H1 (cell line): ENCODE measurements at regions not wholly inside any gene's neighbourhood (a gene's known extent, or its start where the extent isn't known, plus 50 kb on each side); places are given as distances from the start of the nearest gene placed in this dataset.

Experiments used
- CTCF ChIA-PET: fragments of 300-600 bp; sonication (Branson Sonifier 250); formaldehyde crosslinking; loops from one replicate; lab custom pipeline; 2021; ENCODE audit not compliant: partially characterized antibody; lab: Charles Lee
- POLR2A ChIA-PET: fragments of 300-600 bp; sonication (Branson Sonifier 250); formaldehyde crosslinking; loops from one replicate; lab custom pipeline; 2021; ENCODE audit warnings: inconsistent platforms; ENCODE audit not compliant: partially characterized antibody; lab: Charles Lee
- DNase-seq, 2 experiments: peaks; one replicate each; pipeline versions ENCODE4 v3.0.0 to v3.0.0-alpha.2; 2010 to 2022; ENCODE audit warnings: low spot score in 2 of 2, low read depth in 1 of 2, mixed read lengths in 1 of 2
- FAIRE-seq: peaks from 2 replicates; lab custom pipeline; 2011; peaks lifted over from hg19 to GRCh38; lab: Jason Lieb, UNC
- H2AFZ ChIP-seq: 2 replicates; pipeline ENCODE4 v1.8.1; 2012; ENCODE audit warnings: low read length, inconsistent platforms
- H2AK5ac ChIP-seq: 2 replicates; pipeline ENCODE4 v1.6.1; 2013; ENCODE audit warnings: low read depth, low read length
- H2BK120ac ChIP-seq: replicated peaks from 2 replicates; pipeline ENCODE3; 2013; ENCODE audit warnings: low read depth, low read length, inconsistent platforms
- H2BK12ac ChIP-seq: 2 replicates; pipeline ENCODE4 v1.6.1; 2013; ENCODE audit warnings: low read depth, low read length
- H2BK15ac ChIP-seq: 2 replicates; pipeline ENCODE4 v1.6.1; 2013; ENCODE audit warnings: low read length
- H2BK20ac ChIP-seq: 2 replicates; pipeline ENCODE4 v1.6.1; 2013; ENCODE audit warnings: low read length
- H2BK5ac ChIP-seq: 2 replicates; pipeline ENCODE4 v1.6.1; 2013; ENCODE audit warnings: low read depth, low read length
- H3K14ac ChIP-seq: 2 replicates; pipeline ENCODE4 v1.6.1; 2013; ENCODE audit warnings: inconsistent platforms; ENCODE audit not compliant: insufficient read length
- H3K18ac ChIP-seq: 2 replicates; pipeline ENCODE4 v1.6.1; 2013; ENCODE audit warnings: low read length; ENCODE audit errors: extremely low read depth
- H3K23ac ChIP-seq: 2 replicates; pipeline ENCODE4 v1.6.1; 2013; ENCODE audit warnings: inconsistent platforms; ENCODE audit not compliant: insufficient read length
- H3K23me2 ChIP-seq: 2 replicates; pipeline ENCODE4 v1.6.1; 2013; ENCODE audit warnings: low read depth, low read length
- H3K27ac ChIP-seq: 2 replicates; pipeline ENCODE4 v1.6.1; 2011; ENCODE audit warnings: low read depth, low read length, inconsistent platforms
- H3K27me3 ChIP-seq, 4 experiments: replicated peaks in 1 of 4; 1 replicate in 1 of 4; 2 replicates in 3 of 4; pipeline versions ENCODE4 v1.6.1 to v1.8.1; 2011 to 2013; ENCODE audit warnings: low read length in 3 of 4, mild to moderate bottlenecking in 3 of 4, inconsistent platforms in 2 of 4, mixed read lengths in 2 of 4, moderate library complexity in 1 of 4; ENCODE audit not compliant: control insufficient read depth in 3 of 4, insufficient read depth in 3 of 4; ENCODE audit errors: extremely low read depth in 1 of 4
- H3K36me3 ChIP-seq, 4 experiments: 2 replicates each; pipeline versions ENCODE4 v1.6.1 to v1.8.1; 2011 to 2013; ENCODE audit warnings: mild to moderate bottlenecking in 4 of 4, low read length in 3 of 4, moderate library complexity in 2 of 4, control low read depth in 1 of 4, inconsistent platforms in 1 of 4; ENCODE audit not compliant: insufficient read depth in 4 of 4, control insufficient read depth in 2 of 4
- H3K4ac ChIP-seq: replicated peaks from 2 replicates; pipeline ENCODE3; 2013; ENCODE audit warnings: low read length, low read depth, mixed read lengths, inconsistent platforms; ENCODE audit not compliant: insufficient read length
- H3K4me1 ChIP-seq, 4 experiments: replicated peaks in 1 of 4; 1 replicate in 1 of 4; 2 replicates in 3 of 4; pipeline versions ENCODE4 v1.6.1 to v1.8.1; 2011 to 2013; ENCODE audit warnings: low read length in 3 of 4, inconsistent platforms in 2 of 4, mixed read lengths in 1 of 4; ENCODE audit not compliant: insufficient read depth in 4 of 4, control insufficient read depth in 3 of 4
- H3K4me2 ChIP-seq, 2 experiments: 2 replicates each; pipeline versions ENCODE4 v1.6.1 to v1.8.1; 2011 to 2013; ENCODE audit warnings: low read depth in 2 of 2, low read length in 2 of 2, control low read depth in 1 of 2, inconsistent platforms in 1 of 2, mild to moderate bottlenecking in 1 of 2; ENCODE audit not compliant: insufficient read depth in 1 of 2
- H3K4me3 ChIP-seq, 4 experiments: fragments of 200-600, 300-600 bp in 1 of 4; sonication (generic), shearing (Covaris generic), sonication (Bioruptor Twin) in 1 of 4; 2 replicates each; pipeline versions ENCODE4 v1.5.1 to v1.8.1; 2011 to 2016; ENCODE audit warnings: low read length in 4 of 4, low read depth in 3 of 4, control low read depth in 2 of 4, inconsistent platforms in 2 of 4, mild to moderate bottlenecking in 2 of 4, mixed read lengths in 1 of 4, moderate library complexity in 1 of 4; ENCODE audit not compliant: insufficient read depth in 2 of 4; ENCODE audit errors: extremely low read depth in 1 of 4
- H3K56ac ChIP-seq: replicated peaks from 2 replicates; pipeline ENCODE3; 2013; ENCODE audit warnings: low read depth, mild to moderate bottlenecking, mixed read lengths, low read length, inconsistent platforms; ENCODE audit not compliant: insufficient read length
- H3K79me1 ChIP-seq: 2 replicates; pipeline ENCODE4 v1.6.1; 2013; ENCODE audit warnings: low read depth, low read length, control low read depth
- H3K79me2 ChIP-seq, 2 experiments: 2 replicates each; pipeline versions ENCODE4 v1.6.1 to v1.8.1; 2012 to 2013; ENCODE audit warnings: low read length in 2 of 2, mild to moderate bottlenecking in 2 of 2, inconsistent platforms in 1 of 2; ENCODE audit not compliant: insufficient read depth in 2 of 2, control insufficient read depth in 1 of 2
- H3K9ac ChIP-seq, 4 experiments: replicated peaks in 1 of 4; 1 replicate in 1 of 4; 2 replicates in 3 of 4; pipeline versions ENCODE4 v1.6.1 to v1.8.1; 2011 to 2013; ENCODE audit warnings: low read depth in 3 of 4, low read length in 3 of 4, control low read depth in 2 of 4, mild to moderate bottlenecking in 2 of 4, moderate library complexity in 2 of 4, inconsistent platforms in 1 of 4; ENCODE audit errors: extremely low read depth in 1 of 4
- H3K9me3 ChIP-seq, 2 experiments: 2 replicates each; pipeline versions ENCODE4 v1.6.1 to v1.8.1; 2012 to 2013; ENCODE audit warnings: mild to moderate bottlenecking in 2 of 2, moderate library complexity in 2 of 2, control low read depth in 1 of 2, inconsistent platforms in 1 of 2, low read depth in 1 of 2, low read length in 1 of 2, mixed read lengths in 1 of 2; ENCODE audit not compliant: insufficient read depth in 2 of 2
- H4K20me1 ChIP-seq, 2 experiments: replicated peaks in 1 of 2; 2 replicates each; pipeline versions ENCODE3 to v1.8.1; 2011 to 2013; ENCODE audit warnings: inconsistent platforms in 2 of 2, low read length in 2 of 2, mild to moderate bottlenecking in 1 of 2; ENCODE audit not compliant: insufficient read depth in 2 of 2, control insufficient read depth in 1 of 2
- H4K5ac ChIP-seq: 2 replicates; pipeline ENCODE4 v1.6.1; 2013; ENCODE audit warnings: low read length, low read depth, mixed read lengths, inconsistent platforms; ENCODE audit not compliant: insufficient read length
- H4K8ac ChIP-seq: 2 replicates; pipeline ENCODE4 v1.8.0; 2013; ENCODE audit warnings: mild to moderate bottlenecking, moderate library complexity, low read length, inconsistent platforms; ENCODE audit not compliant: insufficient read depth; ENCODE audit errors: extremely low read depth
- H4K91ac ChIP-seq: replicated peaks from 2 replicates; pipeline ENCODE3; 2013; ENCODE audit warnings: low read length, mixed read lengths, inconsistent platforms; ENCODE audit not compliant: insufficient read length
- ATF2 ChIP-seq: IDR thresholded peaks from 2 replicates; pipeline ENCODE4 v1.6.1; 2012; ENCODE audit warnings: low read length, inconsistent platforms
- BCL11A ChIP-seq, 2 experiments: IDR thresholded peaks; one replicate each; pipeline ENCODE4 v1.6.1; 2011; ENCODE audit warnings: low read depth in 2 of 2, low read length in 2 of 2, mild to moderate bottlenecking in 2 of 2
- EP300 ChIP-seq, 2 experiments: IDR thresholded peaks; 1 replicate in 1 of 2; 2 replicates in 1 of 2; pipeline ENCODE4 v1.6.1; 2011 to 2012; ENCODE audit warnings: low read depth in 2 of 2, low read length in 2 of 2, mild to moderate bottlenecking in 2 of 2, borderline replicate concordance in 1 of 2, inconsistent platforms in 1 of 2, moderate library complexity in 1 of 2
- GABPA ChIP-seq: IDR thresholded peaks from 2 replicates; pipeline ENCODE4 v1.6.1; 2011; ENCODE audit warnings: mild to moderate bottlenecking, low read length, moderate library complexity, borderline replicate concordance; ENCODE audit not compliant: insufficient read depth
- RNF2 ChIP-seq: fragments of 200-900, 300-1000 bp; sonication (generic); IDR thresholded peaks from 2 replicates; pipeline ENCODE4 v1.7.1; 2016; ENCODE audit warnings: borderline replicate concordance, low read depth, mild to moderate bottlenecking, antibody characterized with exemption, low read length; ENCODE audit not compliant: poor library complexity, severe bottlenecking; ENCODE audit errors: missing control alignments
- SAP30 ChIP-seq: fragments of 300-600 bp; sonication (generic); IDR thresholded peaks from 2 replicates; pipeline ENCODE4 v1.7.1; 2012; ENCODE audit warnings: low read length, moderate library complexity, mild to moderate bottlenecking, inconsistent platforms; ENCODE audit not compliant: insufficient read depth, insufficient replicate concordance
- WGBS, 2 experiments: shearing (Covaris generic) in 1 of 2; methylation state at CpG; one replicate each; pipeline versions ENCODE4 v1.1.6 to v1.1.7; 2013 to 2015; ENCODE audit warnings: low lambda C conversion rate in 2 of 2, mixed read lengths in 2 of 2, inconsistent platforms in 1 of 2, low coverage in 1 of 2, missing lambda C conversion rate in 1 of 2; ENCODE audit not compliant: insufficient replicate concordance in 2 of 2, insufficient coverage in 1 of 2, insufficient read length in 1 of 2; ENCODE audit errors: extremely low coverage in 1 of 2, missing lambda C conversion rate in 1 of 2; 5-methylcytosine and 5-hydroxymethylcytosine counted together

- no peak overlapping the region for H2BK15ac ChIP-seq
- H4K91ac ChIP-seq, result no peak overlapping the region
- no peak overlapping the region for H4K8ac ChIP-seq
- no peaks in the 10 kb centered on the region for H3K23me2 ChIP-seq
- WGBS, 2 experiments, result 95% methylated on average over 7 of the region's 7 CpGs; no CpG with 5 or more reads in 1 of the 2 experiments
- no peak overlapping the region for H3K27ac ChIP-seq
- no peak overlapping the region for H3K56ac ChIP-seq
- DNase-seq (no peak), FAIRE-seq (no peak)
- no peak overlapping the region for H2BK12ac ChIP-seq
- CTCF ChIA-PET, result no interaction called here
- H2BK20ac ChIP-seq, result no peak overlapping the region
- H2AFZ ChIP-seq, result no peak overlapping the region
- no peak overlapping the region for H3K23ac ChIP-seq
- no peak overlapping the region for H3K4ac ChIP-seq
- H4K20me1 ChIP-seq, result no peaks in the 10 kb centered on the region
- TF ChIP-seq EP300 (IDR thresholded peaks at IDR 0.05; ENCODE audit: borderline replicate concordance in 1 of 2, low read depth in 2 of 2, low read length in 2 of 2), result no peak
- no peak for TF ChIP-seq SAP30
- TF ChIP-seq BCL11A (IDR thresholded peaks at IDR 0.05; ENCODE audit: low read depth in 2 of 2, low read length in 2 of 2), result no peak
- no peak for TF ChIP-seq ATF2
- no peak for TF ChIP-seq GABPA
- no peak for TF ChIP-seq RNF2
- no peak overlapping the region for H2AK5ac ChIP-seq
- H2BK120ac ChIP-seq, result no peak overlapping the region
- no peak overlapping the region for H3K4me3 ChIP-seq
- no peak overlapping the region for H3K18ac ChIP-seq
- H3K14ac ChIP-seq, result no peak overlapping the region
- no peak overlapping the region for H3K4me2 ChIP-seq
- H3K9me3 ChIP-seq, result peaks cover 0 to 2% of the 10 kb centered on the region in 2 experiments; a peak in 2 of 4 replicates
- no peak overlapping the region for H3K9ac ChIP-seq
- H3K36me3 ChIP-seq, result no peaks in the 10 kb centered on the region
- no peaks in the 10 kb centered on the region for H3K79me1 ChIP-seq
- H3K27me3 ChIP-seq, result no peaks in the 10 kb centered on the region
- no peak overlapping the region for H4K5ac ChIP-seq
- H3K4me1 ChIP-seq, result no peaks in the 10 kb centered on the region
- POLR2A ChIA-PET, result no interaction called here
- H2BK5ac ChIP-seq, result no peak overlapping the region
- H3K79me2 ChIP-seq, result no peaks in the 10 kb centered on the region
Measured at GRCh38 chr3:75138345-75138744, 523.9 kb upstream of the CNTN3 start.
